Adipocyte (in vitro differentiated cells): ENCODE measurements at regions not wholly inside any gene's neighbourhood (a gene's known extent, or its start where the extent isn't known, plus 50 kb on each side); places are given as distances from the start of the nearest gene placed in this dataset.

Experiments
- DNase-seq: peaks from one replicate; pipeline ENCODE4 v3.0.0-alpha.2; 2015; ENCODE audit warnings: low read depth
- H3K27me3 ChIP-seq: replicated peaks from 2 replicates; pipeline ENCODE4 v1.7.0; 2013; ENCODE audit warnings: mild to moderate bottlenecking, low read length, moderate library complexity; ENCODE audit not compliant: control insufficient read depth, insufficient read depth
- H3K36me3 ChIP-seq: 2 replicates; pipeline ENCODE4 v1.7.0; 2013; ENCODE audit warnings: low read length, mild to moderate bottlenecking, moderate library complexity; ENCODE audit not compliant: control insufficient read depth, insufficient read depth, severe bottlenecking
- H3K4me1 ChIP-seq: 2 replicates; pipeline ENCODE4 v1.7.0; 2013; ENCODE audit warnings: mild to moderate bottlenecking, low read length, moderate library complexity; ENCODE audit not compliant: control insufficient read depth, insufficient read depth
- H3K4me3 ChIP-seq: 2 replicates; pipeline ENCODE4 v1.7.0; 2013; ENCODE audit warnings: mild to moderate bottlenecking, low read length, moderate library complexity
- H3K9ac ChIP-seq: 2 replicates; pipeline ENCODE4 v1.7.0; 2013; ENCODE audit warnings: mild to moderate bottlenecking, low read length, moderate library complexity
- H3K9me3 ChIP-seq: 2 replicates; pipeline ENCODE4 v1.7.0; 2013; ENCODE audit warnings: mild to moderate bottlenecking, low read length, moderate library complexity; ENCODE audit not compliant: control insufficient read depth

DNA sequence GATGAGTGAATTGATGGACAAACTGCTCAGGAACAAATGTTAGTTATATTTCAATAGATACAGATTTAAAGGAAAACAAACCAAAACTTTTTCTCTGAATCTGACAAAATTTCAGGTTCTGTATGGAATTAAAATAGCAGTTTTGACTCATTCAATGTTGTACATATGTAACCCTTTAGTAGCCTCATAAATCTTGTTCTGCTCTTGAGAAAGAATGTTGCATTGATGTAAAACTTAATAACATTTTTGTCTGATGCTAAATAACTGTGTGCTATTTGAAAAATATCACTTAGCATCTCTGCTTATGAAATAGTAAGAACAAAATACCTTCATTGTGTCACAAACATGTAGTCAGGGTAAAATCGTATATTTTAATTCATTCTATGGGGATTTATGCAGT is 168.9 kb upstream of the NOVA1 start:
- no peak overlapping the region for H3K4me3 ChIP-seq
- DNase-seq = no peak

GRCh38 chr14:26773906-26774593 is 176.2 kb upstream of the NOVA1 start:
- H3K27me3 ChIP-seq = no peaks in the 10 kb centered on the region
- H3K4me3 ChIP-seq = no peak overlapping the region
- no peak overlapping the region for H3K9ac ChIP-seq
- no peaks in the 10 kb centered on the region for H3K9me3 ChIP-seq
- H3K4me1 ChIP-seq = peaks cover 21% of the 10 kb centered on the region
- H3K36me3 ChIP-seq = no peaks in the 10 kb centered on the region
- DNase-seq = no peak

More for the DNA sequence above, 168.9 kb upstream of the NOVA1 start:
- no peaks in the 10 kb centered on the region for H3K27me3 ChIP-seq
- H3K36me3 ChIP-seq = no peaks in the 10 kb centered on the region
- H3K9ac ChIP-seq = peak overlapping the region; percentile 59
- peaks cover 21% of the 10 kb centered on the region for H3K4me1 ChIP-seq
- H3K9me3 ChIP-seq = no peaks in the 10 kb centered on the region

DNA sequence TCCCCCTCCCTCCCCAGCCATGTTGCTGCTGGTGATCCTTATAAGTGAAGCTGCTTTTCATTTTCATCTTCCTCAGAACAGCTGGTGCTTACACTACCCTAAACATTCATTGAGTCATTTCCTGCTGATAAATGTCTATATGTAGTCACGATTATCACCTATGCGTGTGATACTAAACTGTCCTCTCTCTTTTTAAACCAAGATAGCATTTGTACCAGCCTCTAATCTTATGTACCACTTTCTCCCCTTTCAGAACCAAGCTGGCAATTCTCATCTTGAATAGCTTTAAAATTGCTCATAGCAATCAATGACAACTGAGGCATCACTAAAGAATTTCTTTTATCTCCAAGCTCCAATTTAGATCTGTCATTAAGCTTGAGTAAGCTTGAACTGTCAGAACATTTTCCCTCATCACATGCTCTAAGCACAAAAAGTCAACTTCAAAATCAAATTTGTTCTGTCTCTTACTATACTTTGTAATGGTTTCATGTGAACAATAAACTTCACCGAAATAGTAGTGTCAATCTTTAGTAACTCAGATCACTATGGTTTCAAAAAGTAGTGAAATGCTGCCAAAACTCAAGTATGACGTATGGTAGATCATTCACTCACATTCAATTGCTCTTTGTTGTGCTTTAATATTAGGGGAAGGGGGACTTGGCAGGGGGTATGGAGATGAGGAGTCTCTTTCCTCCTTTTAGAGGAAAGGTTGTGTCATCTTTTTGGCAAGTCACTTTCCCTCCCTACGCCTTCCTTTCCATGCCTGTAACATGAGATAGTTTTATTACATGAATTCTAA is 178.1 kb upstream of the NOVA1 start:
- peak; percentile 24 for DNase-seq
- peak overlapping the region; percentile 35 for H3K4me3 ChIP-seq
- no peaks in the 10 kb centered on the region for H3K36me3 ChIP-seq

GRCh38 chr14:26791117-26791806 is 193.4 kb upstream of the NOVA1 start:
- Histone ChIP-seq H3K36me3 (no peaks in the 10 kb centered on the region), H3K27me3 (no peaks in the 10 kb centered on the region), H3K4me1 (no peaks in the 10 kb centered on the region), H3K9ac (no peak overlapping the region), H3K9me3 (no peaks in the 10 kb centered on the region), H3K4me3 (no peak overlapping the region)
- DNase-seq = no peak

More for the DNA sequence above, 178.1 kb upstream of the NOVA1 start:
- peaks cover 21% of the 10 kb centered on the region for H3K4me1 ChIP-seq
- no peaks in the 10 kb centered on the region for H3K9me3 ChIP-seq
- peak overlapping the region; percentile 39 for H3K9ac ChIP-seq
- H3K27me3 ChIP-seq = no peaks in the 10 kb centered on the region

DNA sequence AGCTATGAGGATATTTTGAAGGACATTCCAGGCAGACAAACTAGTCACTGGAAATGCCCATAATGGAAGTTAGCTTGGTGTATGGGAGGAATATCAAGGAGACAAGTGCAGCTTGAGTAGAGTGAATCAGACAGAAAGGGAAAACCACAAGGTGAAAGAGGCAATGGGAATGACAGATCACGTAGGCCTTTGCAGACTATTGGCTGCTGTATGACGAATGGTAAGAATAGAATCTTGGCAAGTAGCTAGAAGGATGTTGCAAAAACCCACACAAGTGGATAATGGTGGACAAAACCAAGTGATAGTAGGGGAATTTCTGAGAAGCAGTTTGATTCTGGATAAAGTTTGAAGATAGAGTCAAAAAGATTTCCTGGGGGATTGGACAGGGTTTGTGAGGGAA is 196.9 kb upstream of the NOVA1 start:
- H3K36me3 ChIP-seq = no peaks in the 10 kb centered on the region
- no peak overlapping the region for H3K9ac ChIP-seq
- no peaks in the 10 kb centered on the region for H3K4me1 ChIP-seq
- no peaks in the 10 kb centered on the region for H3K9me3 ChIP-seq
- DNase-seq = no peak
- H3K4me3 ChIP-seq = no peak overlapping the region
- no peaks in the 10 kb centered on the region for H3K27me3 ChIP-seq

DNA sequence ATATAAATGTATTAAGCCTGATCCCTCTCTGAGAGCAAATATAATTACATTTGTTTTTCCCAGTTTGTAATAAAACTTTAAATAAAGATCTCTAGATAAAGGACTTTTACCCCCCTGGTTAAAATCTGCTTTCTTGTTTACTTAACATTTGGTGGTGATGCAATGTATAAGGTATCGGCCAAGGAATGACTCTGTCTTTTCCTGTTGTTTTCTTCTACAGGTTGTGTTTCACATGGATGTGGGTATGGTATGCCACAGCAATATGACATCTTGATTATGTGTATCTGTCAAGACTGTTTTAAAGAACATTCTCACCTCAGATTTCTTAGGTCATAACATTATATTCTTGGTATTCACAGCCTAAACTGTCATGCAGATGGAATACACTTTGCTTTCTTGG is 210.6 kb upstream of the NOVA1 start:
- H3K4me3 ChIP-seq = no peak overlapping the region
- no peaks in the 10 kb centered on the region for H3K36me3 ChIP-seq
- peak; percentile 39 for DNase-seq
- H3K9me3 ChIP-seq = no peaks in the 10 kb centered on the region
- no peaks in the 10 kb centered on the region for H3K27me3 ChIP-seq
- H3K9ac ChIP-seq = no peak overlapping the region
- H3K4me1 ChIP-seq = peaks cover 5% of the 10 kb centered on the region

GRCh38 chr14:26810631-26811030 is 212.8 kb upstream of the NOVA1 start:
- no peak overlapping the region for H3K4me3 ChIP-seq
- no peaks in the 10 kb centered on the region for H3K36me3 ChIP-seq
- H3K9ac ChIP-seq = no peak overlapping the region

GRCh38 chr14:26811756-26812305 is 214.0 kb upstream of the NOVA1 start:
- H3K4me1 ChIP-seq = peaks cover 5% of the 10 kb centered on the region
- no peaks in the 10 kb centered on the region for H3K36me3 ChIP-seq
- no peaks in the 10 kb centered on the region for H3K9me3 ChIP-seq
- H3K4me3 ChIP-seq = no peak overlapping the region
- no peaks in the 10 kb centered on the region for H3K27me3 ChIP-seq
- no peak overlapping the region for H3K9ac ChIP-seq
- peak; percentile 55 for DNase-seq

More at GRCh38 chr14:26810631-26811030, 212.8 kb upstream of the NOVA1 start:
- Histone ChIP-seq H3K27me3 (no peaks in the 10 kb centered on the region), H3K9me3 (no peaks in the 10 kb centered on the region), H3K4me1 (peaks cover 5% of the 10 kb centered on the region)
- DNase-seq = no peak

DNA sequence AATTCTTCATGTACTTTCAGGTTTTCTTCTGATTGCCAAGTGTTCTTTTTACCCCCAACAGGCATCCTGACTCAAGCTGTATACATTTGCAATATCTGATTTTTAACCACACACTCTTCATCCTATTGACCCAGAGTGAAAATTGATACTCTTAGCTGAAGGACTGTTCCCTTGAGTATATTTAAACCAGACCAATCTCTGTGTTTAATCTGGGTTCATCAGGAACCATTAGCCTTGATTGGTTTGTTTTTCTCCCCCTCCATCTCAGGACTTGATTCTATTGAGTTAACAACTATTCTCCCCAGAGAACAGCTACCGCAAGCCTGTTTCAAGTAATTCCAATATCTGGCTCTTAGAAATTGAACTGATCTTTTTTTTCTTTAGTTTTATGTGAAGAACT is 222.3 kb upstream of the NOVA1 start:
- Histone ChIP-seq H3K9me3 (no peaks in the 10 kb centered on the region), H3K9ac (no peak overlapping the region), H3K4me1 (no peaks in the 10 kb centered on the region), H3K4me3 (no peak overlapping the region), H3K27me3 (no peaks in the 10 kb centered on the region), H3K36me3 (no peaks in the 10 kb centered on the region)
- peak; percentile 34 for DNase-seq

GRCh38 chr14:26820572-26820971 is 222.7 kb upstream of the NOVA1 start:
- H3K9ac ChIP-seq = no peak overlapping the region
- H3K36me3 ChIP-seq = no peaks in the 10 kb centered on the region
- no peak overlapping the region for H3K4me3 ChIP-seq
- H3K4me1 ChIP-seq = no peaks in the 10 kb centered on the region
- no peaks in the 10 kb centered on the region for H3K27me3 ChIP-seq
- H3K9me3 ChIP-seq = no peaks in the 10 kb centered on the region
- no peak for DNase-seq

GRCh38 chr14:26828741-26829140 is 230.9 kb upstream of the NOVA1 start:
- H3K27me3 ChIP-seq = no peaks in the 10 kb centered on the region
- H3K9ac ChIP-seq = no peak overlapping the region
- no peak overlapping the region for H3K4me3 ChIP-seq
- no peaks in the 10 kb centered on the region for H3K36me3 ChIP-seq
- no peak for DNase-seq
- no peaks in the 10 kb centered on the region for H3K4me1 ChIP-seq
- H3K9me3 ChIP-seq = no peaks in the 10 kb centered on the region
